ENCODE measurements at regions not wholly inside any gene's neighbourhood (a gene's known extent, or its start where the extent isn't known, plus 50 kb on each side); places are given as distances from the start of the nearest gene placed in this dataset.
"Not testable (repeated sequence)": the region's sequence is repeated elsewhere in the genome, so short reads cannot be mapped to it uniquely, and the experiment has no call there.

DNA sequence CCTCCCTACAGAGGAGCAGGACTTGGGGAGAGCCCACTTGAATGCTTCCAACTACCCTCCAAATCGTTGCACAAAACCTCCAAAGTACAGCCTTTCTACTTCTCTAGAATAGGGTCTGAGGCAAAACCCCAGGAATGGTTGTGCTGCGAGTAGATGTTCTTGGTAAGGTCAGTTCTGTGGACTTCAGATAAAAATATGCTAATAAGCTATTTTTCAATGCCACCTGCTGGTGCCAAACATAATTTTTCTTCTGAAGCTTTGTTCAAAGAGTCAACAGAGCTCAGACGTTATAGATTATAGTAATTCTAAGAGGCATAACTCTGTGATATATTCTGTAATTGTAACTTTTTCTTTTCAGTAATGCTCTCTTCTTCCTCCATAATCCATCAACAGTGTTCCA is 425.7 kb downstream of the GPAT3 start:
- no peak overlapping the region for H3K4me3 ChIP-seq (ENCODE audit: low read length in 2 of 2)
- 78% methylated on average over 3 of the region's 3 CpGs for WGBS
- DNase-seq (ENCODE audit: low read depth in 6 of 9, low spot score in 9 of 9), result no peak
- H3K27me3 ChIP-seq (ENCODE audit: control insufficient read depth in 2 of 2, insufficient read depth in 1 of 2, low read length in 1 of 2), result no peaks in the 10 kb centered on the region
- H3K4me1 ChIP-seq (ENCODE audit: control insufficient read depth in 2 of 2, insufficient read depth in 2 of 2, low read length in 2 of 2), result no peaks in the 10 kb centered on the region
- H3K27ac ChIP-seq (ENCODE audit: low read depth in 1 of 2, low read length in 1 of 2), result no peak overlapping the region
- H3K36me3 ChIP-seq (ENCODE audit: control insufficient read depth in 2 of 2, insufficient read depth in 2 of 2, low read length in 1 of 2), result no peaks in the 10 kb centered on the region
- peaks cover 3 to 13% of the 10 kb centered on the region in 2 donors for H3K9me3 ChIP-seq (ENCODE audit: control insufficient read depth in 2 of 2, insufficient read depth in 1 of 2, low read length in 1 of 2)

DNA sequence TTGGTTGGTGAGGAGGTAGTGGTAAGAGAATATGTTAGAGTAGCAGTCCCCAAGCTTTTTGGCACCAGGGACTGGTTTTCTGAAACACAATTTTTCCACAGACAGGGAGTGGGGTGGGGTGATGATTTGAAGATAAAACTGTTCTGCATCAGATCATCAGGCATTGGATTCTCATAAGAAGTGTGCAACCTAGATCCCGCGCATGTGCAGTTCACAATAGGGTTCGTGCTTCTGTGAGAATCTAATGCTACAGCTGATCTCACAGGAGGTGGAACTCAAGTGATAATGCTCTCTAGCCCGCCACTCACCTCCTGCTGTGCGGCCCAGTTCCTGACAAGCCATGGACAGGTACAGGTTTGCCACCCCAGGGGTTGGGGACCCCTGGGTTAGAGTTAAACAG is 423.3 kb downstream of the GPAT3 start:
- 84% methylated on average over 5 of the region's 5 CpGs for WGBS
- H3K9me3 ChIP-seq (ENCODE audit: control insufficient read depth in 2 of 2, insufficient read depth in 1 of 2, low read length in 1 of 2), result peaks cover 0 to 3% of the 10 kb centered on the region in 2 donors

DNA sequence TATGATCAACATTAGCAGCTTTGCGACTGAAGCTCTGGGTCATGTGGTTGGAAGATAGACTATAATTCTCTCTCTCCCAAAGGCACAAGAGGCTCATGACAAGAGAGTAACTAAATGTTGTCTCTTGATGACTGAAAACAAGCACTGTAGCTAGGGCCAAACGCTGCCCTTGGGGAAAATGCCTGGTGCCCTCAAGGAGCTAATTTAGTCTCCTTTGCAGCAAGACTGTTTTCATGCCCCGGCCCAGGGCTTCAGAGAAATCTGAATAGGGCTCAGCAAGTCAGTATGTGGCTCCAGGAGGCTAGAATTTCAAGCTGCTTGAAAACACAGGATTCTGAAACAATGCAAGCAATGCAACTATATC is 411.9 kb downstream of the GPAT3 start:
- DNase-seq (ENCODE audit: low read depth in 6 of 9, low spot score in 9 of 9), result no peak
- WGBS, result 74% methylated on average over 3 of the region's 3 CpGs
- H3K27me3 ChIP-seq (ENCODE audit: control insufficient read depth in 2 of 2, insufficient read depth in 1 of 2, low read length in 1 of 2), result no peaks in the 10 kb centered on the region
- no peaks in the 10 kb centered on the region for H3K9me3 ChIP-seq (ENCODE audit: control insufficient read depth in 2 of 2, insufficient read depth in 1 of 2, low read length in 1 of 2)
- H3K4me3 ChIP-seq (ENCODE audit: low read length in 2 of 2), result no peak overlapping the region
- no peak overlapping the region for H3K27ac ChIP-seq (ENCODE audit: low read depth in 1 of 2, low read length in 1 of 2)
- H3K4me1 ChIP-seq (ENCODE audit: control insufficient read depth in 2 of 2, insufficient read depth in 2 of 2, low read length in 2 of 2), result no peaks in the 10 kb centered on the region
- no peaks in the 10 kb centered on the region for H3K36me3 ChIP-seq (ENCODE audit: control insufficient read depth in 2 of 2, insufficient read depth in 2 of 2, low read length in 1 of 2)

More for the DNA sequence above, 423.3 kb downstream of the GPAT3 start:
- Histone ChIP-seq H3K36me3 (ENCODE audit: control insufficient read depth in 2 of 2, insufficient read depth in 2 of 2, low read length in 1 of 2) (no peaks in the 10 kb centered on the region), H3K4me3 (ENCODE audit: low read length in 2 of 2) (no peak overlapping the region), H3K27ac (ENCODE audit: low read depth in 1 of 2, low read length in 1 of 2) (no peak overlapping the region), H3K4me1 (ENCODE audit: control insufficient read depth in 2 of 2, insufficient read depth in 2 of 2, low read length in 2 of 2) (no peaks in the 10 kb centered on the region), H3K27me3 (ENCODE audit: control insufficient read depth in 2 of 2, insufficient read depth in 1 of 2, low read length in 1 of 2) (no peaks in the 10 kb centered on the region)
- no peak for DNase-seq (ENCODE audit: low read depth in 6 of 9, low spot score in 9 of 9)

DNA sequence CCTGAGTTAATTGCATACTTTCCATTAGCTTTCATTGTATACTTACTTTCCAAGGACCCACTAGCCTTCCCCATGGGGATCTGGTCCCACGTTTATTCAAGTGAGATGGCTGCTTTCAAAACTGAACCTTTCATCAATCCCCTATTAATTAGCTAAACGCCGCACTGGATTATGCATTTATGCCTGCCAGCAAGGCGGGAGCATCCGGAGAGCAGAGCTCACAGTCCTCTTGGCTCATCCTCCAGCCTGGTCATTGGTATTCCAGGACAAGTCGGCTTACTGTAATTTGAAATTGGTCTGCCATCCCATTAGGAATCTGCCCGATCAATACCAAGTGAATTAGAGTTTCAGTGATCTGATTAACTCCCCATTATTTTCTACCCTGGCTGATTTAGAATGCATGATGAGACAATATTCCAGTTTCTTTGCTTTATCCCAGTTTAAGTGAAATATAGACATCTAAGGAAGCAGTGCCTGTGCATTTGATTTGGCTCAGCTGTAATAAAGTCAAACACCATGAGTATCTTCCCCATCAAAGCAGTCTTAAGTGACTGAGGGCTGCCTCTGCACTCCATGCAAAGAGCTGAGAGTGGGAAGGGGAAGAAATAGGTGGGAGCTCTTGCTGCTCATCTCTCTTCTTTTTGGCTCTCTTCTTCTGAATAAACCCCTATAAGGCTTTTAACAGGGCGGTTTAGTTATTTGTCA is 411.4 kb downstream of the GPAT3 start:
- DNase-seq (ENCODE audit: low read depth in 6 of 9, low spot score in 9 of 9), result no peak
- H3K4me3 ChIP-seq (ENCODE audit: low read length in 2 of 2), result no peak overlapping the region
- 85% methylated on average over 8 of the region's 8 CpGs for WGBS
- no peaks in the 10 kb centered on the region for H3K4me1 ChIP-seq (ENCODE audit: control insufficient read depth in 2 of 2, insufficient read depth in 2 of 2, low read length in 2 of 2)
- no peaks in the 10 kb centered on the region for H3K27me3 ChIP-seq (ENCODE audit: control insufficient read depth in 2 of 2, insufficient read depth in 1 of 2, low read length in 1 of 2)
- no peaks in the 10 kb centered on the region for H3K9me3 ChIP-seq (ENCODE audit: control insufficient read depth in 2 of 2, insufficient read depth in 1 of 2, low read length in 1 of 2)
- H3K36me3 ChIP-seq (ENCODE audit: control insufficient read depth in 2 of 2, insufficient read depth in 2 of 2, low read length in 1 of 2), result no peaks in the 10 kb centered on the region
- H3K27ac ChIP-seq (ENCODE audit: low read depth in 1 of 2, low read length in 1 of 2), result no peak overlapping the region

DNA sequence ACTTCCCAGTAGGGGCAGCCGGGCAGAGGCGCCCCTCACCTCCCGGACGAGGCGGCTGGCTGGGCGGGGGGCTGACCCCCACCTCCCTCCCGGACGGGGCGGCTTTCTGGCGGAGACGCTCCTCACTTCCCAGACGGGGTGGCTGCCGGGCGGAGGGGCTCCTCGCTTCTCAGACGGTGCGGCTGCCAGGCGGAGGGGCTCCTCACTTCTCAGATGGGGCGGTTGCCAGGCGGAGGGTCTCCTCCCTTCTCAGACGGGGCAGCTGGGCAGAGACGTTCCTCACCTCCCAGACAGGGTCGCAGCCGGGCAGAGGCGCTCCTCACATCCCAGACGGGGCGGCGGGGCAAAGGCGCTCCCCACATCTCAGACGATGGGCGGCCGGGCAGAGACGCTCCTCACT is 407.8 kb downstream of the GPAT3 start:
- 93% methylated on average over 28 of the region's 33 CpGs for WGBS
- H3K9me3 ChIP-seq (ENCODE audit: control insufficient read depth in 2 of 2, insufficient read depth in 1 of 2, low read length in 1 of 2); DNase-seq (ENCODE audit: low read depth in 6 of 9, low spot score in 9 of 9): not testable (repeated sequence)

DNA sequence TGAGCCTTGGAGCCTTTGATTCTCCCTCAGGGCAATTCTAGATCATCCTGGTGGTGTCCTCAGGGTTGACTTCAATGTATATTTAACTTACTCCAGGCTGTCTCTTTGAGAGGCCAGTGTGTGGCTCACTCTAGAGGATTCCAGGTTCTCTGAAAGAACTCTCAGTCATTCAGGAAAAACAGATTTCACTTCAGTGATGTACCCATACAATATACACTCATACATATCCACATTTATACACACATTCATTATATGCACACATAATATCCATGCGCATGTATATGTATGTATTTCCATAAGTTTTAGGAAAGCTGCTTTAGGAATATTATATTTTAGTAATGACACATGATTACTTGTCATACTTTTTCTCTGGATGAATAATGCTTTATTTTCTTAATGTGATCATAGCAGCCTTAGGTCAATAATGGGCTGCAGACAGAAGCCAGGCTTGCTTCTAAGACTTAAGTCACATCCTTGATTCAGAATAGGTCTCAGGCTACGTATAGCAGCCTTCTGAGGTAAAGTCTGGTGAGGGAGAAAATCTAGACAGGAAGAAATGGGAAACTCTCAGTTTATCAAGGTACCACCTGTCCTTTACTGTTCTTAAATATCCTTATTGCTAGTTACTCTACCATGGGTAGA is 397.0 kb downstream of the GPAT3 start:
- WGBS, result 92% methylated on average over 2 of the region's 2 CpGs
- Histone ChIP-seq H3K27ac (ENCODE audit: low read depth in 1 of 2, low read length in 1 of 2) (no peak overlapping the region), H3K4me3 (ENCODE audit: low read length in 2 of 2) (no peak overlapping the region), H3K4me1 (ENCODE audit: control insufficient read depth in 2 of 2, insufficient read depth in 2 of 2, low read length in 2 of 2) (no peaks in the 10 kb centered on the region), H3K9me3 (ENCODE audit: control insufficient read depth in 2 of 2, insufficient read depth in 1 of 2, low read length in 1 of 2) (no peaks in the 10 kb centered on the region), H3K36me3 (ENCODE audit: control insufficient read depth in 2 of 2, insufficient read depth in 2 of 2, low read length in 1 of 2) (no peaks in the 10 kb centered on the region), H3K27me3 (ENCODE audit: control insufficient read depth in 2 of 2, insufficient read depth in 1 of 2, low read length in 1 of 2) (no peaks in the 10 kb centered on the region)
- no peak for DNase-seq (ENCODE audit: low read depth in 6 of 9, low spot score in 9 of 9)

More for the DNA sequence above, 407.8 kb downstream of the GPAT3 start:
- not testable (repeated sequence) for H3K4me1 ChIP-seq (ENCODE audit: control insufficient read depth in 2 of 2, insufficient read depth in 2 of 2, low read length in 2 of 2); H3K36me3 ChIP-seq (ENCODE audit: control insufficient read depth in 2 of 2, insufficient read depth in 2 of 2, low read length in 1 of 2); H3K4me3 ChIP-seq (ENCODE audit: low read length in 2 of 2); H3K27me3 ChIP-seq (ENCODE audit: control insufficient read depth in 2 of 2, insufficient read depth in 1 of 2, low read length in 1 of 2); H3K27ac ChIP-seq (ENCODE audit: low read depth in 1 of 2, low read length in 1 of 2)

DNA sequence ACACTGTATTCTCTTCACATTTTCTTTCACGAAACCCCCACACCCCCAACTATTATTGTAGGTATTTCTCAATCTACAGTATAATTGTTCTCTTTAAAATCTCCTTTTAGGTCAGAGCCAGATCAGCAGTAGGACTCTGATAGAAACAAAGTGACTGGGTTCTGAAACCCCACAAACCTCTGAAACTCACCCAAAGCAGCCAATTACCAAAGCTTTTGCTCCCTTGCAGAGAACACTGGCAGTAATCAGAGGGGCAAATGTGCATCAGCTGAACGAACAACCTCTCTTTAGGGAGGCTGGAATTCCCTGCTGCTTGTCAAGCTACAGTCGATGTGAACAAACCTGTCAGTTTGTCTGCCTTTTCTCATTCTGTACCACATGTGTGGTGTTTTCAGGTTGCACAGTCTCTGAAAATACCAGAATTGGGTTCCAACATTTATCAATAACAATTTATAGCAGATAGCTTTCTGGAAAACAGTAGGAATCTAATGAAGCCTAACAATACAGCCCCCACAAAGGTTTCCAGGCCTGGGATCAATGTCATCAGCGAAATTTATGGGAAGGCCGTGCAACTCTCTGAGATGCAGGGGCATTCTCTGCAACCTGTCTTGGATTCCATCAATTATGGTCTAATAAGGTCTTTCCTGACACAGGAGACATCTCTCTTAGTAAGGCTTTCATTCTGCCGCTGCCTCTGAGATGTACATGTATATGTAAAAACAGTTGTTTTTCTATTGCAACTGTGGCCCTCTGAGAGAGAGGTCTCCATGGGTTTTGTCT is 395.9 kb downstream of the GPAT3 start:
- no peak for DNase-seq (ENCODE audit: low read depth in 6 of 9, low spot score in 9 of 9)
- Histone ChIP-seq H3K36me3 (ENCODE audit: control insufficient read depth in 2 of 2, insufficient read depth in 2 of 2, low read length in 1 of 2) (no peaks in the 10 kb centered on the region), H3K27me3 (ENCODE audit: control insufficient read depth in 2 of 2, insufficient read depth in 1 of 2, low read length in 1 of 2) (no peaks in the 10 kb centered on the region), H3K4me1 (ENCODE audit: control insufficient read depth in 2 of 2, insufficient read depth in 2 of 2, low read length in 2 of 2) (no peaks in the 10 kb centered on the region), H3K27ac (ENCODE audit: low read depth in 1 of 2, low read length in 1 of 2) (no peak overlapping the region), H3K4me3 (ENCODE audit: low read length in 2 of 2) (no peak overlapping the region), H3K9me3 (ENCODE audit: control insufficient read depth in 2 of 2, insufficient read depth in 1 of 2, low read length in 1 of 2) (no peaks in the 10 kb centered on the region)
- WGBS, result 83% methylated on average over 6 of the region's 6 CpGs

DNA sequence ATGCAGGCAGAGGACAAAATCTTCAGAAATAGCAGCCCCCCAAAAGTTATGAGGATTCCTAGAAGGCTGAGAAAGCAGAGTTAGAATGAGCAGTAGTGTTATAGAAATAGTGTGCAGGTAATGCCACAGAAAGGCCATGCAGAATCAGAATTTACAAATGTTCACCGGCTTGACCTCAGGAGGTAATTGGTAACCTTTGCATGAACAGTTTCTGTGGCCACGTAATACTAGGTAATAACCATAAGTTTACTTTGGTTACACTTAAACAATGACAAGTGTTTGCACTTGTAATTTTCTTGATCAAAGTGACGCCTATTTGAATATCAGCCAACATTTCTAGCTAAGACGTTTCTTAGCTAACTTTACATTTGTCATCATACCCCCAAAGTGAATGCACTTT is 393.6 kb downstream of the GPAT3 start:
- H3K36me3 ChIP-seq (ENCODE audit: control insufficient read depth in 2 of 2, insufficient read depth in 2 of 2, low read length in 1 of 2), result no peaks in the 10 kb centered on the region
- no peaks in the 10 kb centered on the region for H3K4me1 ChIP-seq (ENCODE audit: control insufficient read depth in 2 of 2, insufficient read depth in 2 of 2, low read length in 2 of 2)
- no peaks in the 10 kb centered on the region for H3K9me3 ChIP-seq (ENCODE audit: control insufficient read depth in 2 of 2, insufficient read depth in 1 of 2, low read length in 1 of 2)
- DNase-seq (ENCODE audit: low read depth in 6 of 9, low spot score in 9 of 9), result no peak
- H3K4me3 ChIP-seq (ENCODE audit: low read length in 2 of 2), result no peak overlapping the region
- no peaks in the 10 kb centered on the region for H3K27me3 ChIP-seq (ENCODE audit: control insufficient read depth in 2 of 2, insufficient read depth in 1 of 2, low read length in 1 of 2)
- 90% methylated on average over 4 of the region's 4 CpGs for WGBS
- no peak overlapping the region for H3K27ac ChIP-seq (ENCODE audit: low read depth in 1 of 2, low read length in 1 of 2)

DNA sequence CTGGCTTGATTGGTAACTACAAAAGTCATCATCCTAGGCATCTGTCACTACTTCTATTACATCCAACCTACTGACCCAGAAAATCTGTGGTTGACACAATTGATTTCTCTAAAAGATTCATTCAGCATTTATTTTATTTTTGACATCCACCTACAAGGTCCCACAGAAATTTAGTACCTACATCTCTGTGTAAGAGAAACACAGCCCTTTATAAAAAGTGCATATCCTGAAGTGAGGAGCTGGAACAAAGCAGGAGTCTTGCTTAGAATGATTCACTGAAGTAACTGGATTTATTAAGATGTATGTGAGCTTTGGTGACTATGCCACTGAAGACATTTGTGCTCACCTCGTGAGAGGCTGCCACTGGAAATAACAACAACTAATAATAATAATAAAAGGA is 391.0 kb downstream of the GPAT3 start:
- H3K4me3 ChIP-seq (ENCODE audit: low read length in 2 of 2), result no peak overlapping the region
- H3K4me1 ChIP-seq (ENCODE audit: control insufficient read depth in 2 of 2, insufficient read depth in 2 of 2, low read length in 2 of 2), result no peaks in the 10 kb centered on the region
- no peaks in the 10 kb centered on the region for H3K9me3 ChIP-seq (ENCODE audit: control insufficient read depth in 2 of 2, insufficient read depth in 1 of 2, low read length in 1 of 2)
- H3K36me3 ChIP-seq (ENCODE audit: control insufficient read depth in 2 of 2, insufficient read depth in 2 of 2, low read length in 1 of 2), result no peaks in the 10 kb centered on the region
- 70% methylated on average over 1 of the region's 1 CpG for WGBS
- DNase-seq (ENCODE audit: low read depth in 6 of 9, low spot score in 9 of 9), result no peak
- no peaks in the 10 kb centered on the region for H3K27me3 ChIP-seq (ENCODE audit: control insufficient read depth in 2 of 2, insufficient read depth in 1 of 2, low read length in 1 of 2)
- no peak overlapping the region for H3K27ac ChIP-seq (ENCODE audit: low read depth in 1 of 2, low read length in 1 of 2)

Measured in thymus (tissue), 11 donors.